CD14-positive monocyte (primary cell): ENCODE measurements at regions not wholly inside any gene's neighbourhood (a gene's known extent, or its start where the extent isn't known, plus 50 kb on each side); places are given as distances from the start of the nearest gene placed in this dataset.

Source experiments
- DNase-seq, 3 donors: peaks; one replicate each; pipeline ENCODE4 v3.0.0-alpha.2; 2011 to 2022
- H2AFZ ChIP-seq: 2 replicates; pipeline ENCODE4 v1.6.0; 2012; ENCODE audit warnings: mild to moderate bottlenecking, low read depth, low read length, inconsistent platforms; ENCODE audit not compliant: insufficient read depth, poor library complexity, severe bottlenecking
- H3K27ac ChIP-seq, 2 donors: 1 replicate in 1 of 2; 2 replicates in 1 of 2; pipeline ENCODE4 v1.5.1; 2012 to 2013; ENCODE audit warnings: low read length in 2 of 2, control low read depth in 1 of 2, inconsistent platforms in 1 of 2, low read depth in 1 of 2, mild to moderate bottlenecking in 1 of 2
- H3K27me3 ChIP-seq, 2 donors: one replicate each; pipeline versions ENCODE4 v1.6.0 to v1.6.1; 2011 to 2013; ENCODE audit warnings: low read length in 2 of 2; ENCODE audit not compliant: control insufficient read depth in 2 of 2, insufficient read depth in 2 of 2
- H3K36me3 ChIP-seq, 2 donors: replicated peaks in 1 of 2; 1 replicate in 1 of 2; 2 replicates in 1 of 2; pipeline versions ENCODE4 v1.5.1 to v1.6.1; 2012 to 2013; ENCODE audit warnings: low read length in 2 of 2, control low read depth in 1 of 2, inconsistent platforms in 1 of 2, mild to moderate bottlenecking in 1 of 2; ENCODE audit not compliant: insufficient read depth in 2 of 2, control insufficient read depth in 1 of 2
- H3K4me1 ChIP-seq, 2 donors: 1 replicate in 1 of 2; 2 replicates in 1 of 2; pipeline versions ENCODE4 v1.5.1 to v1.6.1; 2012 to 2013; ENCODE audit warnings: low read length in 2 of 2, control low read depth in 1 of 2, inconsistent platforms in 1 of 2, mild to moderate bottlenecking in 1 of 2, moderate library complexity in 1 of 2; ENCODE audit not compliant: insufficient read depth in 2 of 2, control insufficient read depth in 1 of 2
- H3K4me2 ChIP-seq: replicated peaks from 2 replicates; pipeline ENCODE3; 2012; ENCODE audit warnings: low read length, moderate library complexity, mild to moderate bottlenecking; ENCODE audit not compliant: poor library complexity, severe bottlenecking; ENCODE audit errors: extremely low read depth
- H3K4me3 ChIP-seq, 3 experiments: fragments of 200-600 bp in 1 of 3; sonication (generic) in 1 of 3; replicated peaks in 1 of 3; 1 replicate in 2 of 3; 2 replicates in 1 of 3; pipeline ENCODE4 v1.5.1; 2011 to 2013; ENCODE audit warnings: low read length in 3 of 3, mild to moderate bottlenecking in 3 of 3, control low read depth in 2 of 3, low read depth in 2 of 3, inconsistent platforms in 1 of 3, moderate library complexity in 1 of 3
- H3K79me2 ChIP-seq: 2 replicates; pipeline ENCODE4 v1.6.0; 2012; ENCODE audit warnings: mild to moderate bottlenecking, control low read depth, inconsistent platforms, low read length, moderate library complexity; ENCODE audit not compliant: insufficient read depth
- H3K9ac ChIP-seq: 2 replicates; pipeline ENCODE4 v1.6.0; 2017; ENCODE audit warnings: low read length, mild to moderate bottlenecking; ENCODE audit not compliant: insufficient read depth, poor library complexity, severe bottlenecking
- H3K9me3 ChIP-seq, 2 donors: replicated peaks in 1 of 2; 1 replicate in 1 of 2; 2 replicates in 1 of 2; pipeline versions ENCODE4 v1.5.1 to v1.6.1; 2012 to 2013; ENCODE audit warnings: low read length in 2 of 2, control low read depth in 1 of 2; ENCODE audit not compliant: control insufficient read depth in 1 of 2, insufficient read depth in 1 of 2
- H4K20me1 ChIP-seq: 2 replicates; pipeline ENCODE4 v1.6.0; 2012; ENCODE audit warnings: mild to moderate bottlenecking, low read length, control low read depth, moderate library complexity; ENCODE audit not compliant: insufficient read depth
- H3K27ac Mint-ChIP-seq, 7 donors: one replicate each; pipeline ENCODE4 v1.8.0; 2020; ENCODE audit warnings: mild to moderate bottlenecking in 7 of 7, mixed read lengths in 7 of 7, moderate library complexity in 6 of 7, inconsistent platforms in 2 of 7
- H3K27me3 Mint-ChIP-seq, 3 donors: one replicate each; pipeline ENCODE4 v1.8.0; 2021 to 2022; ENCODE audit warnings: low read depth in 3 of 3, mild to moderate bottlenecking in 3 of 3, mixed read lengths in 3 of 3, moderate library complexity in 3 of 3, inconsistent platforms in 1 of 3
- H3K36me3 Mint-ChIP-seq, 2 donors: one replicate each; pipeline ENCODE4 v1.8.0; 2020; ENCODE audit warnings: mixed read lengths in 2 of 2, inconsistent platforms in 1 of 2, mild to moderate bottlenecking in 1 of 2
- H3K4me1 Mint-ChIP-seq: one replicate; pipeline ENCODE4 v1.8.0; 2020; ENCODE audit warnings: mild to moderate bottlenecking, mixed read lengths
- H3K4me3 Mint-ChIP-seq, 2 donors: one replicate each; pipeline ENCODE4 v1.8.0; 2020; ENCODE audit warnings: mild to moderate bottlenecking in 2 of 2, mixed read lengths in 2 of 2, moderate library complexity in 1 of 2
- H3K9me3 Mint-ChIP-seq, 7 donors: one replicate each; pipeline ENCODE4 v1.8.0; 2020 to 2022; ENCODE audit warnings: mixed read lengths in 7 of 7, mild to moderate bottlenecking in 6 of 7, moderate library complexity in 6 of 7, inconsistent platforms in 2 of 7
- CTCF ChIP-seq: fragments of 200-600 bp; IDR thresholded peaks from one replicate; pipeline ENCODE4 v1.8.0; 2022; ENCODE audit warnings: antibody characterized with exemption, mild to moderate bottlenecking
- WGBS: methylation state at CpG from one replicate; pipeline ENCODE4 v1.1.5; 2013; ENCODE audit warnings: missing lambda C conversion rate; ENCODE audit not compliant: insufficient coverage; 5-methylcytosine and 5-hydroxymethylcytosine counted together
- intact Hi-C, 2 donors: fragments of 100-400 bp; cut with micrococcal nuclease; formaldehyde crosslinking; loops; one replicate each; pipeline versions ENCODE4 v1.15.0 to v1.15.1; 2023

GRCh38 chrX:39891781-39892180 lies 206.0 kb downstream of the BCOR start:
- Histone ChIP-seq H2AFZ (no peak overlapping the region), H4K20me1 (no peaks in the 10 kb centered on the region), H3K9ac (no peak overlapping the region), H3K27ac (no peak overlapping the region), H3K36me3 (no peaks in the 10 kb centered on the region), H3K79me2 (no peaks in the 10 kb centered on the region), H3K4me2 (no peak overlapping the region), H3K4me1 (peaks cover 20 to 26% of the 10 kb centered on the region in 2 donors), H3K4me3 (no peak overlapping the region), H3K9me3 (no peaks in the 10 kb centered on the region), H3K27me3 (no peaks in the 10 kb centered on the region)
- H3K4me3 Mint-ChIP-seq = no peak overlapping the region
- H3K9me3 Mint-ChIP-seq = peaks cover 0 to 2% (median 0%) of the 10 kb centered on the region in 7 donors
- no CpG with 5 or more reads among the region's 3 CpGs for WGBS
- no peaks in the 10 kb centered on the region for H3K36me3 Mint-ChIP-seq
- peak in 2 of 3 donors; percentile 16 to 20 for DNase-seq
- intact Hi-C loops = no loop called here
- H3K4me1 Mint-ChIP-seq = peaks cover 24% of the 10 kb centered on the region
- TF ChIP-seq CTCF = no peak
- peaks cover 0 to 10% (median 0%) of the 10 kb centered on the region in 3 donors for H3K27me3 Mint-ChIP-seq
- H3K27ac Mint-ChIP-seq = peak overlapping the region in 1 of 7 donors; percentile 4

- Mint-ChIP-seq H3K9me3 (peaks cover 0 to 2% (median 0%) of the 10 kb centered on the region in 7 donors), H3K27ac (no peak overlapping the region), H3K36me3 (no peaks in the 10 kb centered on the region), H3K4me3 (no peak overlapping the region), H3K27me3 (peaks cover 0 to 10% (median 1%) of the 10 kb centered on the region in 3 donors), H3K4me1 (peaks cover 34% of the 10 kb centered on the region)
- no peak for TF ChIP-seq CTCF
- 95% methylated on average over 2 of the region's 12 CpGs for WGBS
- Histone ChIP-seq H4K20me1 (no peaks in the 10 kb centered on the region), H3K27ac (no peak overlapping the region), H3K4me1 (peaks cover 20 to 36% of the 10 kb centered on the region in 2 donors), H3K36me3 (no peaks in the 10 kb centered on the region), H2AFZ (no peak overlapping the region), H3K4me2 (no peak overlapping the region), H3K27me3 (no peaks in the 10 kb centered on the region), H3K9ac (no peak overlapping the region), H3K9me3 (no peaks in the 10 kb centered on the region), H3K4me3 (no peak overlapping the region), H3K79me2 (no peaks in the 10 kb centered on the region)
- intact Hi-C loops = no loop called here
- no peak for DNase-seq
Observed at GRCh38 chrX:39893417-39894338, 204.1 kb downstream of the BCOR start.
